Panc1 (cell line): ENCODE measurements at regions not wholly inside any gene's neighbourhood (a gene's known extent, or its start where the extent isn't known, plus 50 kb on each side); places are given as distances from the start of the nearest gene placed in this dataset.

Source experiments
- ATAC-seq: fragments of 200-7000 bp; cut with Tn5 transposase; 2 replicates; pipeline ENCODE4 v1.9.1; 2020; ENCODE audit warnings: mild to moderate bottlenecking, moderate library complexity
- BruUV-seq: library from RNA; stranded (reverse); fragments of 400-500 nt; replicated peaks from 2 replicates; lab custom pipeline; 2021; lab: Mats Ljungman, UMichigan
- CTCF ChIA-PET: fragments of 300-600 bp; sonication (Branson Sonifier 250); formaldehyde crosslinking; loops from one replicate; lab custom pipeline; 2022; ENCODE audit warnings: antibody characterized with exemption; lab: Charles Lee
- POLR2A ChIA-PET: fragments of 300-600 bp; sonication (Branson Sonifier 250); formaldehyde crosslinking; loops from one replicate; lab custom pipeline; 2022; ENCODE audit warnings: antibody characterized with exemption; lab: Charles Lee
- DNase-seq: peaks from one replicate; pipeline ENCODE4 v3.0.0-alpha.2; 2010; ENCODE audit warnings: low read depth, low spot score
- H3K27ac ChIP-seq: 2 replicates; pipeline ENCODE4 v1.5.1; 2011; ENCODE audit warnings: mild to moderate bottlenecking, low read length, inconsistent platforms
- H3K27me3 ChIP-seq: fragments of 200-500 bp; sonication (Bioruptor generic); 2 replicates; pipeline ENCODE4 v1.6.0; 2014; ENCODE audit warnings: low read length, inconsistent platforms; ENCODE audit not compliant: control insufficient read depth, insufficient read depth
- H3K36me3 ChIP-seq: fragments of 200-500 bp; sonication (Bioruptor generic); 2 replicates; pipeline ENCODE4 v1.5.1; 2014; ENCODE audit warnings: inconsistent platforms, mild to moderate bottlenecking, low read length, moderate library complexity; ENCODE audit not compliant: control insufficient read depth, insufficient read depth
- H3K4me1 ChIP-seq: 2 replicates; pipeline ENCODE4 v1.5.1; 2011; ENCODE audit warnings: inconsistent platforms, mild to moderate bottlenecking, low read length, moderate library complexity; ENCODE audit not compliant: control insufficient read depth, insufficient read depth
- H3K4me3 ChIP-seq, 2 experiments: 2 replicates each; pipeline ENCODE4 v1.5.1; 2011 to 2012; ENCODE audit warnings: low read depth in 2 of 2, low read length in 2 of 2, mild to moderate bottlenecking in 2 of 2, inconsistent platforms in 1 of 2, moderate library complexity in 1 of 2
- H3K9me3 ChIP-seq: fragments of 200-500 bp; sonication (Bioruptor generic); 2 replicates; pipeline ENCODE4 v1.5.1; 2014; ENCODE audit warnings: low read depth, mild to moderate bottlenecking, inconsistent platforms, low read length, moderate library complexity; ENCODE audit not compliant: control insufficient read depth, insufficient read depth
- CTCF ChIP-seq: fragments of 450-650 bp; IDR thresholded peaks from 2 replicates; pipeline ENCODE4 v1.5.1; 2017; ENCODE audit warnings: mild to moderate bottlenecking
- POLR2AphosphoS5 ChIP-seq: IDR thresholded peaks from 2 replicates; pipeline ENCODE4 v1.6.1; 2012; ENCODE audit warnings: mild to moderate bottlenecking, low read depth, low read length, moderate library complexity
- REST ChIP-seq, 2 experiments: IDR thresholded peaks; 2 replicates each; pipeline ENCODE4 v1.6.1; 2011 to 2012; ENCODE audit warnings: low read depth in 2 of 2, control low read depth in 1 of 2, low read length in 1 of 2, mild to moderate bottlenecking in 1 of 2, moderate library complexity in 1 of 2; ENCODE audit not compliant: insufficient read depth in 1 of 2
- SIN3A ChIP-seq: IDR thresholded peaks from 2 replicates; pipeline ENCODE4 v1.6.1; 2012; ENCODE audit warnings: low read depth, mild to moderate bottlenecking, low read length, moderate library complexity, borderline replicate concordance; ENCODE audit not compliant: insufficient read depth
- TCF7L2 ChIP-seq: IDR thresholded peaks from 2 replicates; pipeline ENCODE4 v1.6.1; 2011; ENCODE audit warnings: mild to moderate bottlenecking, low read depth, low read length, inconsistent platforms
- in situ Hi-C: cut with HindIII; loops from 2 replicates; pipeline ENCODE4 v1.10.0; 2016; ENCODE audit warnings: low sequenced_read_pairs, low pct_unique_long_range_greater_than_20kb
- intact Hi-C: fragments of 100-400 bp; cut with micrococcal nuclease; formaldehyde crosslinking; loops from one replicate; pipeline ENCODE4 v1.10.0; 2022; ENCODE audit not compliant: unreplicated experiment

GRCh38 chr1:22329148-22329515 lies 122.5 kb upstream of the ZBTB40 start:
- intact Hi-C loops = no loop called here
- H3K27me3 ChIP-seq = peaks cover 1% of the 10 kb centered on the region; the same call in 1 of the 2 replicates
- in situ Hi-C loops = no loop called here
- no peaks in the 10 kb centered on the region for H3K4me1 ChIP-seq
- H3K27ac ChIP-seq = no peak overlapping the region
- no peaks in the 10 kb centered on the region for H3K36me3 ChIP-seq
- H3K9me3 ChIP-seq = no peaks in the 10 kb centered on the region
- ChIA-PET CTCF (no interaction called here), POLR2A (no interaction called here)
- no TSS peak for BruUV-seq
- TF ChIP-seq REST (IDR thresholded peaks at IDR 0.05; ENCODE audit: insufficient read depth in 1 of 2, low read depth in 2 of 2, low read length in 1 of 2) = no peak
- no peak for TF ChIP-seq POLR2AphosphoS5
- TF ChIP-seq SIN3A = no peak
- TF ChIP-seq TCF7L2 = no peak
- ATAC-seq = no peak
- no peak for DNase-seq
- no peak overlapping the region for H3K4me3 ChIP-seq

GRCh38 chr1:22330092-22330759 lies 121.4 kb upstream of the ZBTB40 start:
- ChIA-PET POLR2A (interaction anchor here (0.7 kb wide), 1 partner anchor 447 kb away, joined by 3 read pairs; no protein-coding TSS in a partner anchor), CTCF (no interaction called here)
- Histone ChIP-seq H3K27ac (no peak overlapping the region), H3K4me3 (no peak overlapping the region), H3K27me3 (peaks cover 2% of the 10 kb centered on the region; the same call in 1 of the 2 replicates), H3K4me1 (no peaks in the 10 kb centered on the region), H3K9me3 (no peaks in the 10 kb centered on the region), H3K36me3 (no peaks in the 10 kb centered on the region)
- intact Hi-C loops (no loop called here), in situ Hi-C loops (no loop called here)
- no TSS peak for BruUV-seq
- ATAC-seq (no peak), DNase-seq (no peak)
- TF ChIP-seq CTCF = no peak
- no peak for TF ChIP-seq REST (IDR thresholded peaks at IDR 0.05; ENCODE audit: insufficient read depth in 1 of 2, low read depth in 2 of 2, low read length in 1 of 2)
- no peak for TF ChIP-seq POLR2AphosphoS5
- no peak for TF ChIP-seq SIN3A
- no peak for TF ChIP-seq TCF7L2
